Fibroblast of lung (primary cell): ENCODE measurements at regions not wholly inside any gene's neighbourhood (a gene's known extent, or its start where the extent isn't known, plus 50 kb on each side); places are given as distances from the start of the nearest gene placed in this dataset.

Source experiments
- DNase-seq, 2 donors: peaks; one replicate each; pipeline versions ENCODE4 v3.0.0 to v3.0.0-alpha.2; 2010; ENCODE audit warnings: low read depth in 2 of 2
- H2AFZ ChIP-seq: 2 replicates; pipeline ENCODE4 v1.5.1; 2012; ENCODE audit warnings: low read length, control low read depth, inconsistent platforms
- H3K27ac ChIP-seq: 2 replicates; pipeline ENCODE4 v1.5.1; 2011; ENCODE audit warnings: low read length, control low read depth; ENCODE audit not compliant: insufficient read depth
- H3K27me3 ChIP-seq: 2 replicates; pipeline ENCODE4 v1.5.1; 2011; ENCODE audit warnings: mild to moderate bottlenecking, low read length; ENCODE audit not compliant: control insufficient read depth, insufficient read depth
- H3K36me3 ChIP-seq: 2 replicates; pipeline ENCODE4 v1.5.1; 2011; ENCODE audit warnings: low read length; ENCODE audit not compliant: control insufficient read depth, insufficient read depth
- H3K4me1 ChIP-seq: 2 replicates; pipeline ENCODE4 v1.5.1; 2011; ENCODE audit warnings: low read length; ENCODE audit not compliant: control insufficient read depth, insufficient read depth; ENCODE audit errors: extremely low read depth
- H3K4me2 ChIP-seq: 2 replicates; pipeline ENCODE4 v1.5.1; 2011; ENCODE audit warnings: low read length, control low read depth; ENCODE audit not compliant: insufficient read depth; ENCODE audit errors: extremely low read depth
- H3K4me3 ChIP-seq, 4 experiments: fragments of 200-600 bp in 1 of 4; sonication (generic) in 1 of 4; replicated peaks in 1 of 4; 2 replicates each; pipeline ENCODE4 v1.5.1; 2011 to 2016; ENCODE audit warnings: low read length in 4 of 4, low read depth in 3 of 4, mild to moderate bottlenecking in 3 of 4, control low read depth in 2 of 4, inconsistent platforms in 1 of 4, mixed read lengths in 1 of 4; ENCODE audit not compliant: insufficient read depth in 1 of 4; ENCODE audit errors: control extremely low read depth in 1 of 4
- H3K79me2 ChIP-seq: 2 replicates; pipeline ENCODE4 v1.5.1; 2012; ENCODE audit warnings: mild to moderate bottlenecking, low read length, inconsistent platforms; ENCODE audit not compliant: control insufficient read depth, insufficient read depth
- H3K9ac ChIP-seq: 2 replicates; pipeline ENCODE4 v1.5.1; 2011; ENCODE audit warnings: mild to moderate bottlenecking, low read length, control low read depth; ENCODE audit not compliant: insufficient read depth
- H3K9me3 ChIP-seq: 2 replicates; pipeline ENCODE4 v1.5.1; 2012; ENCODE audit warnings: low read depth, low read length; ENCODE audit not compliant: control insufficient read depth, insufficient read depth
- H4K20me1 ChIP-seq: 2 replicates; pipeline ENCODE4 v1.5.1; 2011; ENCODE audit warnings: low read length; ENCODE audit not compliant: control insufficient read depth, insufficient read depth; ENCODE audit errors: extremely low read depth
- CTCF ChIP-seq, 2 donors: IDR thresholded peaks in 1 of 2; conservative IDR thresholded peaks in 1 of 2; 1 replicate in 1 of 2; 2 replicates in 1 of 2; pipeline ENCODE4 v1.5.1; 2011 to 2012; ENCODE audit warnings: low read length in 2 of 2, control low read depth in 1 of 2, inconsistent platforms in 1 of 2, low read depth in 1 of 2, mild to moderate bottlenecking in 1 of 2
- EZH2 ChIP-seq: IDR thresholded peaks from 2 replicates; pipeline ENCODE4 v1.5.1; 2012; ENCODE audit warnings: low read length, control low read depth, mild to moderate bottlenecking; ENCODE audit errors: missing control alignments

- Histone ChIP-seq H3K4me1 (no peaks in the 10 kb centered on the region), H3K9ac (no peak overlapping the region), H3K27ac (no peak overlapping the region), H3K9me3 (no peaks in the 10 kb centered on the region), H4K20me1 (no peaks in the 10 kb centered on the region), H3K27me3 (peaks cover 21% of the 10 kb centered on the region), H3K79me2 (no peaks in the 10 kb centered on the region), H2AFZ (no peak overlapping the region), H3K36me3 (no peaks in the 10 kb centered on the region), H3K4me3 (no peak overlapping the region), H3K4me2 (no peak overlapping the region)
- no peak for TF ChIP-seq CTCF (conservative IDR thresholded peaks at IDR 0.05 in 1 of 2, IDR thresholded peaks at IDR 0.05 in 1 of 2; ENCODE audit: low read depth in 1 of 2, low read length in 2 of 2)
- TF ChIP-seq EZH2: no peak
- DNase-seq: no peak
These were observed 124.8 kb downstream of the MRM1 start for GRCh38 chr17:36726199-36726598.

- DNase-seq: no peak
- Histone ChIP-seq H3K9me3 (no peaks in the 10 kb centered on the region), H3K4me2 (no peak overlapping the region), H3K27me3 (peaks cover 21% of the 10 kb centered on the region), H2AFZ (no peak overlapping the region), H4K20me1 (no peaks in the 10 kb centered on the region), H3K36me3 (no peaks in the 10 kb centered on the region), H3K4me3 (no peak overlapping the region), H3K4me1 (no peaks in the 10 kb centered on the region), H3K79me2 (no peaks in the 10 kb centered on the region), H3K9ac (no peak overlapping the region), H3K27ac (no peak overlapping the region)
- TF ChIP-seq CTCF (conservative IDR thresholded peaks at IDR 0.05 in 1 of 2, IDR thresholded peaks at IDR 0.05 in 1 of 2; ENCODE audit: low read depth in 1 of 2, low read length in 2 of 2) (no peak), EZH2 (no peak)
These were observed 125.7 kb downstream of the MRM1 start for GRCh38 chr17:36727052-36727451.

- no peaks in the 10 kb centered on the region for H4K20me1 ChIP-seq
- no peaks in the 10 kb centered on the region for H3K4me1 ChIP-seq
- no peak overlapping the region for H3K9ac ChIP-seq
- no peak overlapping the region for H3K27ac ChIP-seq
- H3K9me3 ChIP-seq: no peaks in the 10 kb centered on the region
- DNase-seq: no peak
- no peak overlapping the region for H2AFZ ChIP-seq
- TF ChIP-seq CTCF (conservative IDR thresholded peaks at IDR 0.05 in 1 of 2, IDR thresholded peaks at IDR 0.05 in 1 of 2; ENCODE audit: low read depth in 1 of 2, low read length in 2 of 2): no peak
- TF ChIP-seq EZH2: no peak
- H3K4me2 ChIP-seq: no peak overlapping the region
- no peak overlapping the region for H3K4me3 ChIP-seq
- peaks cover 21% of the 10 kb centered on the region for H3K27me3 ChIP-seq
- H3K36me3 ChIP-seq: no peaks in the 10 kb centered on the region
- H3K79me2 ChIP-seq: no peaks in the 10 kb centered on the region
These were observed 126.2 kb downstream of the MRM1 start for GRCh38 chr17:36727577-36727976.
